GM19463 (cell line): ENCODE measurements at regions not wholly inside any gene's neighbourhood (a gene's known extent, or its start where the extent isn't known, plus 50 kb on each side); places are given as distances from the start of the nearest gene placed in this dataset.
"Not testable (repeated sequence)": the region's sequence is repeated elsewhere in the genome, so short reads cannot be mapped to it uniquely, and the experiment has no call there.

Experiments
- ATAC-seq: cut with Tn5 transposase; IDR thresholded peaks from one replicate; pipeline ENCODE4 v1.9.1; 2021; ENCODE audit warnings: mild to moderate bottlenecking, moderate library complexity; ENCODE audit not compliant: unreplicated experiment

- ATAC-seq = no peak
Observed at GRCh38 chr2:15681089-15681885, 89.6 kb downstream of the DDX1 start.

GRCh38 chr2:15682354-15682753, 90.7 kb downstream of the DDX1 start:
- ATAC-seq = no peak

- ATAC-seq = no peak
Observed at GRCh38 chr2:15684161-15685039, 92.7 kb downstream of the DDX1 start.

GRCh38 chr2:15685143-15685542, 93.5 kb downstream of the DDX1 start:
- no peak for ATAC-seq

- no peak for ATAC-seq
Observed at GRCh38 chr2:15686643-15687042, 95.0 kb downstream of the DDX1 start.

GRCh38 chr2:15687243-15687642, 95.6 kb downstream of the DDX1 start:
- no peak for ATAC-seq

- no peak for ATAC-seq
Observed at GRCh38 chr2:15687720-15688119, 96.1 kb downstream of the DDX1 start.

GRCh38 chr2:15688924-15689568, 97.4 kb downstream of the DDX1 start:
- ATAC-seq = no peak

- ATAC-seq = no peak
Observed at GRCh38 chr2:15689654-15690053, 98.0 kb downstream of the DDX1 start.

- ATAC-seq = no peak
Observed at GRCh38 chr2:15691586-15692310, 100.1 kb downstream of the DDX1 start.

- ATAC-seq = no peak
Observed at GRCh38 chr2:15692551-15693377, 101.1 kb downstream of the DDX1 start.

GRCh38 chr2:15693382-15693781, 101.7 kb downstream of the DDX1 start:
- no peak for ATAC-seq

GRCh38 chr2:15693926-15694588, 102.4 kb downstream of the DDX1 start:
- ATAC-seq = no peak

GRCh38 chr2:15694589-15694986, 102.9 kb downstream of the DDX1 start:
- ATAC-seq = no peak

GRCh38 chr2:15695582-15696330, 104.1 kb downstream of the DDX1 start:
- ATAC-seq = no peak

GRCh38 chr2:15696606-15697170, 105.0 kb downstream of the DDX1 start:
- not testable (repeated sequence) for ATAC-seq

GRCh38 chr2:15700131-15700530, 108.5 kb downstream of the DDX1 start:
- no peak for ATAC-seq

GRCh38 chr2:15700599-15701340, 109.1 kb downstream of the DDX1 start:
- ATAC-seq = no peak
